ENCODE measurements at regions not wholly inside any gene's neighbourhood (a gene's known extent, or its start where the extent isn't known, plus 50 kb on each side); places are given as distances from the start of the nearest gene placed in this dataset.
"Not testable (repeated sequence)": the region's sequence is repeated elsewhere in the genome, so short reads cannot be mapped to it uniquely, and the experiment has no call there.

GRCh38 chr9:74036549-74037231 is 460.4 kb upstream of the RORB start:
- no peak for DNase-seq (ENCODE audit: low read depth)
- TF ChIP-seq, protein P1, sequence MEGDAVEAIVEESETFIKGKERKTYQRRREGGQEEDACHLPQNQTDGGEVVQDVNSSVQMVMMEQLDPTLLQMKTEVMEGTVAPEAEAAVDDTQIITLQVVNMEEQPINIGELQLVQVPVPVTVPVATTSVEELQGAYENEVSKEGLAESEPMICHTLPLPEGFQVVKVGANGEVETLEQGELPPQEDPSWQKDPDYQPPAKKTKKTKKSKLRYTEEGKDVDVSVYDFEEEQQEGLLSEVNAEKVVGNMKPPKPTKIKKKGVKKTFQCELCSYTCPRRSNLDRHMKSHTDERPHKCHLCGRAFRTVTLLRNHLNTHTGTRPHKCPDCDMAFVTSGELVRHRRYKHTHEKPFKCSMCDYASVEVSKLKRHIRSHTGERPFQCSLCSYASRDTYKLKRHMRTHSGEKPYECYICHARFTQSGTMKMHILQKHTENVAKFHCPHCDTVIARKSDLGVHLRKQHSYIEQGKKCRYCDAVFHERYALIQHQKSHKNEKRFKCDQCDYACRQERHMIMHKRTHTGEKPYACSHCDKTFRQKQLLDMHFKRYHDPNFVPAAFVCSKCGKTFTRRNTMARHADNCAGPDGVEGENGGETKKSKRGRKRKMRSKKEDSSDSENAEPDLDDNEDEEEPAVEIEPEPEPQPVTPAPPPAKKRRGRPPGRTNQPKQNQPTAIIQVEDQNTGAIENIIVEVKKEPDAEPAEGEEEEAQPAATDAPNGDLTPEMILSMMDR (conservative IDR thresholded peaks at IDR 0.05; ENCODE audit: low read depth, low read length), result no peak
- H3K4me3 ChIP-seq (ENCODE audit: low read depth, low read length), result no peak overlapping the region

GRCh38 chr9:74037274-74037673 is 459.9 kb upstream of the RORB start:
- TF ChIP-seq, protein P1 (conservative IDR thresholded peaks at IDR 0.05; ENCODE audit: low read depth, low read length), result no peak
- no peak for DNase-seq (ENCODE audit: low read depth)
- H3K4me3 ChIP-seq (ENCODE audit: low read depth, low read length), result no peak overlapping the region

DNA sequence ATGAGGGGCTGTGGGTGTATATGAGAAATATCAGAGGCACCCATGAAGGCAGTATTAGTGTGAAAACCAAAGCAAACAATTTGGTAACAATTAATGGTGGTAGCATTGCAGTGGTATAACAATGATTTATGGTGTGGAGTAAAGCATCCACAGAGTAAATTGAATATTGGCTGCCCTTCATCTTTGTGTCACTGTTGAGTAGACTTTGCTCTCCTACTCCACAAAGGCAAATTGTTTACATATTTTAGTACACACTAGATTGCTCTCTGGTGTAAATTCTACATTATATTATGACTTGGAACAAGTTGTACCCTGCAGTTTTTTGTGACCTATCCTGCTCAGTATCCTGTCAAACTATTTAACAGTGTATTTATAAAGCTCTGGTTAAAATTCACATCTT is 455.5 kb upstream of the RORB start:
- DNase-seq (ENCODE audit: low read depth), result no peak
- TF ChIP-seq, protein P1 (conservative IDR thresholded peaks at IDR 0.05; ENCODE audit: low read depth, low read length), result no peak

DNA sequence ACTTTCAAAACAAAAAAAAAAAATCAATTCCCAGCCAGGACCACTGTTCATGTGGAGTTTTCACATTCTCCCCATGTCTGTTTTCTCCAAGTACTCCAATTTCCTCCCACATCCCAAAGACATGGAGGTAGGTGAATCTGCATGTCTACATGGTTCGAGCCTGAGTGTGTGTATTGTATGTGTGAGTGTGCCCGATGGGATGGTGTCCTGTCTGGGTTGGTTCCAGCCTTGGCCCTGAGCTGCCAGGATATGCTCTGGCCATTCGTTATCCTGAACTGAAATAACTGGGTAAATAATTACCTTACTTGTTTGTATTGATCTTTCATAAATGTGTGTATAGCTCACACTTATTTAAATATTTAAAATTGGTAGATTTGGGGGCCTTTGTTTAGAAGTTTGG is 452.3 kb upstream of the RORB start:
- H3K4me3 ChIP-seq (ENCODE audit: low read depth, low read length), result no peak overlapping the region
- DNase-seq (ENCODE audit: low read depth), result no peak
- TF ChIP-seq, protein P1 (conservative IDR thresholded peaks at IDR 0.05; ENCODE audit: low read depth, low read length), result no peak

More for the DNA sequence above, 455.5 kb upstream of the RORB start:
- no peak overlapping the region for H3K4me3 ChIP-seq (ENCODE audit: low read depth, low read length)

DNA sequence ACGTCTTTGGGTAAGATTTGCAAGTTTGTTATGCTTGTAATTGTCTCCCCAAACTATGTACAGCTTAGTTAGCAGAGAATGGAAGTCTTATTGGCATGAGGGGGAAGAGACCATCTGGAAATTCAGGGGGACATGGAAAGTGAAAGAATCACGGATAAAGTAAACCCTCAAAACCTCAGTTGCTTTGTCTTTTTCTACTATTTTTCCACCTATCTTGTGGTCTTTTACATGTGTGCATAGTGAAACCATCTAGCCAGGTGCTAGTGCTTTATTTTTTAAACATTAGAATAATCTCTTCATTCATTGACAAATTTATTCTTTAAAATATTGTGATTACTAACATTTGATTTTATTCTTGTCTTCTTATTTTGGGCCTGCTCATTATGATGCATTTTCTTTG is 441.1 kb upstream of the RORB start:
- H3K4me3 ChIP-seq (ENCODE audit: low read depth, low read length), result no peak overlapping the region
- no peak for DNase-seq (ENCODE audit: low read depth)
- TF ChIP-seq, protein P1 (conservative IDR thresholded peaks at IDR 0.05; ENCODE audit: low read depth, low read length), result no peak

DNA sequence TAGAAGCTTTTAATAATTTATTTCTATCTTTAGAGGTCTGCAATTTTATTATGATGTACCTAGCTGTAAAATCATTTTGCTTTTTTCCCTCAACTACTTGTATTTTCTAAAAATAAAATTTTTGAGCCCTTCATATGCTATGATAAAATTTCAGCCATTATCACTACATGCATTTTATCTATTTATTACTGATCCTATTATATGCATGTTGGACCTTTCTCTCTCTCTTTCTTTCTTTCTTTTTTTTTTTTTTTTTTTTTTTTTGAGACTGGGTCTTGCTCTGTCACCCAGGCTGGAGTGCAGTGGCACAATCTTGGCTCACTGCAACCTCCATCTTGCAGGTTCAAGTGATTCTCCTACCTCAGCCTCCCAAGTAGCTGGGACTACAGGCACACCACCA is 440.1 kb upstream of the RORB start:
- not testable (repeated sequence) for DNase-seq (ENCODE audit: low read depth); H3K4me3 ChIP-seq (ENCODE audit: low read depth, low read length)

GRCh38 chr9:74064702-74065101 is 432.4 kb upstream of the RORB start:
- TF ChIP-seq, protein P1 (conservative IDR thresholded peaks at IDR 0.05; ENCODE audit: low read depth, low read length), result no peak
- no peak overlapping the region for H3K4me3 ChIP-seq (ENCODE audit: low read depth, low read length)

More at GRCh38 chr9:74064702-74065101, 432.4 kb upstream of the RORB start:
- no peak for DNase-seq (ENCODE audit: low read depth)
